Kidney epithelial cell (primary cell): ENCODE measurements at regions not wholly inside any gene's neighbourhood (a gene's known extent, or its start where the extent isn't known, plus 50 kb on each side); places are given as distances from the start of the nearest gene placed in this dataset.

Source experiments
- DNase-seq: peaks from one replicate; pipeline ENCODE4 v3.0.0-alpha.2; 2010; ENCODE audit warnings: low read depth
- H3K27me3 ChIP-seq: 2 replicates; pipeline ENCODE4 v1.6.0; 2011; ENCODE audit warnings: low read length; ENCODE audit not compliant: control insufficient read depth, insufficient read depth
- H3K36me3 ChIP-seq: 2 replicates; pipeline ENCODE4 v1.5.1; 2011; ENCODE audit warnings: low read length; ENCODE audit not compliant: control insufficient read depth, insufficient read depth
- H3K4me3 ChIP-seq: 2 replicates; pipeline ENCODE4 v1.5.1; 2011; ENCODE audit warnings: low read depth, mild to moderate bottlenecking, control low read depth, low read length
- TF ChIP-seq, protein P1 (sequence below): IDR thresholded peaks from 2 replicates; pipeline ENCODE4 v1.5.1; 2011; ENCODE audit warnings: mild to moderate bottlenecking, moderate library complexity, low read length, control low read depth, inconsistent platforms; ENCODE audit not compliant: insufficient read depth, poor library complexity, severe bottlenecking

DNA sequence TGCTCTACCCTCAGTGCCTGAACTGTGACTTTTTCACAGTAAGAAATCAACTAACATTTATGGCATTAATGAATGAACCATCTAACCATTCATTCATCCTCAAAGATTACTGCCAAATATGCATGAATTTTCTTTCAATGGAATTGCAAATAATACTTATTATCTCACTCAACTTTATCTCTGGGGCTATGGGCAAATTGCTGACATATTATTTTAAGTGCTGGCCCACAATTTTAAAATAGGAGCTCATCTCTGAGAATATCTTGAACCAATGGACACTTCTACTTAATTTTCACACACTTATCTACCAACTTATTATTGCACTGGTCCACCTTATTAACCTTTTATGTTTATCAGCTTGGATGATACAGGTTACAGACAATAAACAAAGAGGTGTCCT is 182.8 kb downstream of the RBM43 start:
- no peak for DNase-seq
- TF ChIP-seq, protein P1, sequence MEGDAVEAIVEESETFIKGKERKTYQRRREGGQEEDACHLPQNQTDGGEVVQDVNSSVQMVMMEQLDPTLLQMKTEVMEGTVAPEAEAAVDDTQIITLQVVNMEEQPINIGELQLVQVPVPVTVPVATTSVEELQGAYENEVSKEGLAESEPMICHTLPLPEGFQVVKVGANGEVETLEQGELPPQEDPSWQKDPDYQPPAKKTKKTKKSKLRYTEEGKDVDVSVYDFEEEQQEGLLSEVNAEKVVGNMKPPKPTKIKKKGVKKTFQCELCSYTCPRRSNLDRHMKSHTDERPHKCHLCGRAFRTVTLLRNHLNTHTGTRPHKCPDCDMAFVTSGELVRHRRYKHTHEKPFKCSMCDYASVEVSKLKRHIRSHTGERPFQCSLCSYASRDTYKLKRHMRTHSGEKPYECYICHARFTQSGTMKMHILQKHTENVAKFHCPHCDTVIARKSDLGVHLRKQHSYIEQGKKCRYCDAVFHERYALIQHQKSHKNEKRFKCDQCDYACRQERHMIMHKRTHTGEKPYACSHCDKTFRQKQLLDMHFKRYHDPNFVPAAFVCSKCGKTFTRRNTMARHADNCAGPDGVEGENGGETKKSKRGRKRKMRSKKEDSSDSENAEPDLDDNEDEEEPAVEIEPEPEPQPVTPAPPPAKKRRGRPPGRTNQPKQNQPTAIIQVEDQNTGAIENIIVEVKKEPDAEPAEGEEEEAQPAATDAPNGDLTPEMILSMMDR = no peak
- no peaks in the 10 kb centered on the region for H3K27me3 ChIP-seq
- H3K4me3 ChIP-seq = no peak overlapping the region
- no peaks in the 10 kb centered on the region for H3K36me3 ChIP-seq

DNA sequence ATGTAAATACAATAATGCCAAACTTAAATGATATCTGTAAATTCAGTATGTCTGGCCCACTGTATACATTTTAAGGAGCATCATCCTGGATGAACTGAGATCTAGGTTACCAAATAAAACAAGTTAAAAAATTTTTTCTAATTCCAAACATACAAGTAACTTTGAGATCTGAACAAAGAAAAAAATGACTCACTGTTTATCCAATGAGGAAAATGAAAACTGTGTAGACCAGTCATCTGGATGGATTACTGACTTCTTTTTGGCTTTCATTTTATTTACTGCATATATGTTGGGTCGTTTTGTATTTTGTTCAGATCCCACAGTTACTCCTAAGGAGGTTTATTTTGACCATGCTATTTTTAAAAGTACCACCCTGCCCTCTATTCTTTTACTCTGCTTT is 189.8 kb downstream of the RBM43 start:
- no peaks in the 10 kb centered on the region for H3K27me3 ChIP-seq
- no peak for DNase-seq
- TF ChIP-seq, protein P1 = no peak
- H3K4me3 ChIP-seq = no peak overlapping the region
- H3K36me3 ChIP-seq = no peaks in the 10 kb centered on the region

DNA sequence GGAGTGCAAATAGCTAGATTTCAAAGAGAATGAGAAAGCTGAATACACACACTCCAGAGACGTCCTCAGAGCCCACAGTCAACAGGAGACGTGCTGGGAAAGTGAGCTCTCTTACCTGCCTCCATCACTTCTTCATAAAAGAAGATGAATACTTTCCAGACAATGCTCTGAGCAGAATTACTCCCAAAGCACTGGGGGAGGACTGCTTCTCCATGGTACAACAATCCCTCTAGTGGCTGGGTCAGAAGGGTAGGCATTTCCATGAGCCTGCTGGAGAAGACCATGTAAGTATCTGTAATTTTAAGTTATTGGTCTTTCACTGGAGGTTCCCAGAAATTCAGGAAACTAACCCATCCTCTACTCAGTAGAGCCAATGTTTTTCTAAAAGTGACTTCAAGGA is 190.3 kb downstream of the RBM43 start:
- TF ChIP-seq, protein P1 = peak; percentile 55
- H3K4me3 ChIP-seq = no peak overlapping the region
- H3K27me3 ChIP-seq = no peaks in the 10 kb centered on the region
- H3K36me3 ChIP-seq = no peaks in the 10 kb centered on the region
- no peak for DNase-seq

- no peak overlapping the region for H3K4me3 ChIP-seq
- no peaks in the 10 kb centered on the region for H3K27me3 ChIP-seq
- TF ChIP-seq, protein P1 = no peak
- DNase-seq = no peak
- no peaks in the 10 kb centered on the region for H3K36me3 ChIP-seq
Measured at GRCh38 chr2:151070253-151070652, 191.4 kb downstream of the RBM43 start.

DNA sequence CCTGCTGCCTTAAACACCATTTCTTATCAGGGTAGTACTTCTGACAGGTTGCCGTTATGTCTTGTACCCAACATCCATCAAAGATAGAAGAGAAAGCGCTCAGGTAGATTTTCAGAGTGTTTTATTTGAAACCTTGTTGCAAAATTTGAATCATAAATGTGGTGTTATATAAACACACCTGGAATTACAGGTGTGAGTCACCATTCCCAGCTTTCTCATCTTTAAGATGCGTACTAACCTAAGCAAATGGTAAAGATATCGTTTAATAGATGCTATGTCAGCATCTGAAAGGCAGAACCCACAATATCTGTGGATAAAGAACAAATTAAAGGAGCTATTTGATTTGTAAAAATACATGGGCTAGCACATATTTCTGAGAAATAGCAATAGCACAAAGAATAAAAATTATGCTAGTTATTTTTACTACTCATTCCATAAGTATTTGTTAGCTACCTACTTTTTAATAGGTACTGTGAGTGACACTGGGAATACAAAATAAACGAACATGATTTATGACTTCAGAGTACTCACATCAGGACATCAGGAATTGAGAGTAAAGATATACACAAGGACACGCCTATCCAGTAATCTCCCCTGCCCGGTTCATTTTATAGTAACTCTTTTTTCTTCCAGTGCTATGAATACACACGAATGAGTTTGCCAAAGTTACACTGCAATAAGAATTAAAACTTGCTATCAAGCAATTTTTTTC is 193.8 kb downstream of the RBM43 start:
- no peaks in the 10 kb centered on the region for H3K36me3 ChIP-seq
- DNase-seq = no peak
- no peaks in the 10 kb centered on the region for H3K27me3 ChIP-seq
- H3K4me3 ChIP-seq = no peak overlapping the region
- TF ChIP-seq, protein P1 = no peak

- TF ChIP-seq, protein P1 = no peak
- H3K36me3 ChIP-seq = no peaks in the 10 kb centered on the region
- no peak overlapping the region for H3K4me3 ChIP-seq
- DNase-seq = no peak
- H3K27me3 ChIP-seq = no peaks in the 10 kb centered on the region
Measured at GRCh38 chr2:151063271-151063670, 198.4 kb downstream of the RBM43 start.
